Astrocyte (in vitro differentiated cells and primary cell): ENCODE measurements at regions not wholly inside any gene's neighbourhood (a gene's known extent, or its start where the extent isn't known, plus 50 kb on each side); places are given as distances from the start of the nearest gene placed in this dataset.

Experiments used
- CTCF ChIP-seq: IDR thresholded peaks from 2 replicates; pipeline ENCODE4 v1.5.1; 2011; ENCODE audit warnings: low read depth, mild to moderate bottlenecking, inconsistent platforms, low read length, moderate library complexity; ENCODE audit not compliant: insufficient read depth
- EZH2 ChIP-seq: IDR thresholded peaks from 2 replicates; pipeline ENCODE4 v1.6.1; 2012; ENCODE audit warnings: mild to moderate bottlenecking, low read length, inconsistent platforms; ENCODE audit not compliant: insufficient read depth

- TF ChIP-seq CTCF: no peak
- no peak for TF ChIP-seq EZH2
These were observed 695.8 kb downstream of the RNF144A start for GRCh38 chr2:7612969-7613368.
